Stomach (tissue), 4 donors: ENCODE measurements at regions not wholly inside any gene's neighbourhood (a gene's known extent, or its start where the extent isn't known, plus 50 kb on each side); places are given as distances from the start of the nearest gene placed in this dataset.

Source experiments
- POLR2A ChIP-seq, 4 donors: fragments of 450-650 bp; IDR thresholded peaks; one replicate each; pipeline ENCODE4 v1.6.1; 2016; ENCODE audit warnings: antibody characterized with exemption in 4 of 4, control low read depth in 2 of 4, mild to moderate bottlenecking in 1 of 4, moderate library complexity in 1 of 4
- POLR2AphosphoS5 ChIP-seq, 3 donors: sonication (generic); formaldehyde crosslinking; IDR thresholded peaks; one replicate each; pipeline ENCODE4 v1.6.1; 2016; ENCODE audit warnings: antibody characterized with exemption in 3 of 3
- TF ChIP-seq, protein P1 (sequence below), 7 experiments: fragments of 450-650 bp in 4 of 7; fragments of 200-600 bp in 3 of 7; sonication (generic) in 3 of 7; IDR thresholded peaks; one replicate each; pipeline ENCODE4 v1.5.1; 2016 to 2019; ENCODE audit warnings: antibody characterized with exemption in 7 of 7, control low read depth in 2 of 7, mild to moderate bottlenecking in 1 of 7

- TF ChIP-seq, protein P1, sequence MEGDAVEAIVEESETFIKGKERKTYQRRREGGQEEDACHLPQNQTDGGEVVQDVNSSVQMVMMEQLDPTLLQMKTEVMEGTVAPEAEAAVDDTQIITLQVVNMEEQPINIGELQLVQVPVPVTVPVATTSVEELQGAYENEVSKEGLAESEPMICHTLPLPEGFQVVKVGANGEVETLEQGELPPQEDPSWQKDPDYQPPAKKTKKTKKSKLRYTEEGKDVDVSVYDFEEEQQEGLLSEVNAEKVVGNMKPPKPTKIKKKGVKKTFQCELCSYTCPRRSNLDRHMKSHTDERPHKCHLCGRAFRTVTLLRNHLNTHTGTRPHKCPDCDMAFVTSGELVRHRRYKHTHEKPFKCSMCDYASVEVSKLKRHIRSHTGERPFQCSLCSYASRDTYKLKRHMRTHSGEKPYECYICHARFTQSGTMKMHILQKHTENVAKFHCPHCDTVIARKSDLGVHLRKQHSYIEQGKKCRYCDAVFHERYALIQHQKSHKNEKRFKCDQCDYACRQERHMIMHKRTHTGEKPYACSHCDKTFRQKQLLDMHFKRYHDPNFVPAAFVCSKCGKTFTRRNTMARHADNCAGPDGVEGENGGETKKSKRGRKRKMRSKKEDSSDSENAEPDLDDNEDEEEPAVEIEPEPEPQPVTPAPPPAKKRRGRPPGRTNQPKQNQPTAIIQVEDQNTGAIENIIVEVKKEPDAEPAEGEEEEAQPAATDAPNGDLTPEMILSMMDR (IDR thresholded peaks at IDR 0.05) = no peak
- TF ChIP-seq POLR2AphosphoS5 (IDR thresholded peaks at IDR 0.05) (no peak), POLR2A (IDR thresholded peaks at IDR 0.05) (no peak)
Observed at GRCh38 chr7:132030883-132031282, 474.5 kb upstream of the PODXL start.
